ENCODE measurements at regions not wholly inside any gene's neighbourhood (a gene's known extent, or its start where the extent isn't known, plus 50 kb on each side); places are given as distances from the start of the nearest gene placed in this dataset.

DNA sequence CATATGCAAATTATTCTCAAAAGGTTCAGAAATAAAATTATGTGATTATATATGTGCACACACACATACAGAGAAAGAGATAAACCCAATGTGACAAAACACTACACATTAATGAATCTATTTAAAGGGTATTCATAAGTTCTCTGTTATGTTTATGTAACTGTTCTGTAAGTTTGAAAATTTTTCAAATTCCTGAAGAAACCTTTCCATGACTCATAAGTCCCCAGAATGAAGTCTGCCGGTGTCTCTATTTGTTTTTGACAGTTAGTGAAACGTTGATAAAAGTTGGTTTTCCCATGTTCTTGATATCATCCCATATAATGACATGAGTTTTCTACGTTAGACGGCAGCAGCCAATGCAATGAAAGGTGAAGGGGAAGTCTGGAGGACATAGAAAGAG lies 199.5 kb upstream of the PUM3 start:
- TF ChIP-seq, protein P1, sequence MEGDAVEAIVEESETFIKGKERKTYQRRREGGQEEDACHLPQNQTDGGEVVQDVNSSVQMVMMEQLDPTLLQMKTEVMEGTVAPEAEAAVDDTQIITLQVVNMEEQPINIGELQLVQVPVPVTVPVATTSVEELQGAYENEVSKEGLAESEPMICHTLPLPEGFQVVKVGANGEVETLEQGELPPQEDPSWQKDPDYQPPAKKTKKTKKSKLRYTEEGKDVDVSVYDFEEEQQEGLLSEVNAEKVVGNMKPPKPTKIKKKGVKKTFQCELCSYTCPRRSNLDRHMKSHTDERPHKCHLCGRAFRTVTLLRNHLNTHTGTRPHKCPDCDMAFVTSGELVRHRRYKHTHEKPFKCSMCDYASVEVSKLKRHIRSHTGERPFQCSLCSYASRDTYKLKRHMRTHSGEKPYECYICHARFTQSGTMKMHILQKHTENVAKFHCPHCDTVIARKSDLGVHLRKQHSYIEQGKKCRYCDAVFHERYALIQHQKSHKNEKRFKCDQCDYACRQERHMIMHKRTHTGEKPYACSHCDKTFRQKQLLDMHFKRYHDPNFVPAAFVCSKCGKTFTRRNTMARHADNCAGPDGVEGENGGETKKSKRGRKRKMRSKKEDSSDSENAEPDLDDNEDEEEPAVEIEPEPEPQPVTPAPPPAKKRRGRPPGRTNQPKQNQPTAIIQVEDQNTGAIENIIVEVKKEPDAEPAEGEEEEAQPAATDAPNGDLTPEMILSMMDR (IDR thresholded peaks at IDR 0.05): no peak
- TF ChIP-seq POLR2A (IDR thresholded peaks at IDR 0.05): no peak

Data from lower leg skin (tissue), 3 donors.